ENCODE measurements at regions not wholly inside any gene's neighbourhood (a gene's known extent, or its start where the extent isn't known, plus 50 kb on each side); places are given as distances from the start of the nearest gene placed in this dataset.

- no peaks in the 10 kb centered on the region for H3K36me3 ChIP-seq (ENCODE audit: control insufficient read depth in 2 of 2, insufficient read depth in 2 of 2, low read length in 1 of 2)
- no peak overlapping the region for H3K27ac ChIP-seq (ENCODE audit: low read depth in 1 of 2, low read length in 1 of 2)
- no peaks in the 10 kb centered on the region for H3K4me1 ChIP-seq (ENCODE audit: control insufficient read depth in 2 of 2, insufficient read depth in 2 of 2, low read length in 2 of 2)
- no peaks in the 10 kb centered on the region for H3K27me3 ChIP-seq (ENCODE audit: control insufficient read depth in 2 of 2, insufficient read depth in 1 of 2, low read length in 1 of 2)
- H3K9me3 ChIP-seq (ENCODE audit: control insufficient read depth in 2 of 2, insufficient read depth in 1 of 2, low read length in 1 of 2): no peaks in the 10 kb centered on the region
- no peak for DNase-seq (ENCODE audit: low read depth in 6 of 9, low spot score in 9 of 9)
- no peak overlapping the region for H3K4me3 ChIP-seq (ENCODE audit: low read length in 2 of 2)
- 95% methylated on average over 3 of the region's 3 CpGs for WGBS
These were observed 132.6 kb downstream of the GNAT3 start for GRCh38 chr7:80379034-80379982.

GRCh38 chr7:80374321-80374720 is 137.5 kb downstream of the GNAT3 start:
- H3K27me3 ChIP-seq (ENCODE audit: control insufficient read depth in 2 of 2, insufficient read depth in 1 of 2, low read length in 1 of 2): no peaks in the 10 kb centered on the region
- H3K4me1 ChIP-seq (ENCODE audit: control insufficient read depth in 2 of 2, insufficient read depth in 2 of 2, low read length in 2 of 2): no peaks in the 10 kb centered on the region
- no peak overlapping the region for H3K4me3 ChIP-seq (ENCODE audit: low read length in 2 of 2)
- no peaks in the 10 kb centered on the region for H3K9me3 ChIP-seq (ENCODE audit: control insufficient read depth in 2 of 2, insufficient read depth in 1 of 2, low read length in 1 of 2)
- H3K36me3 ChIP-seq (ENCODE audit: control insufficient read depth in 2 of 2, insufficient read depth in 2 of 2, low read length in 1 of 2): no peaks in the 10 kb centered on the region
- no peak for DNase-seq (ENCODE audit: low read depth in 6 of 9, low spot score in 9 of 9)
- WGBS: 95% methylated on average over 4 of the region's 4 CpGs
- H3K27ac ChIP-seq (ENCODE audit: low read depth in 1 of 2, low read length in 1 of 2): no peak overlapping the region

GRCh38 chr7:80373429-80374032 is 138.3 kb downstream of the GNAT3 start:
- H3K27ac ChIP-seq (ENCODE audit: low read depth in 1 of 2, low read length in 1 of 2): no peak overlapping the region
- no peaks in the 10 kb centered on the region for H3K27me3 ChIP-seq (ENCODE audit: control insufficient read depth in 2 of 2, insufficient read depth in 1 of 2, low read length in 1 of 2)
- no peak overlapping the region for H3K4me3 ChIP-seq (ENCODE audit: low read length in 2 of 2)
- no peak for DNase-seq (ENCODE audit: low read depth in 6 of 9, low spot score in 9 of 9)
- H3K36me3 ChIP-seq (ENCODE audit: control insufficient read depth in 2 of 2, insufficient read depth in 2 of 2, low read length in 1 of 2): no peaks in the 10 kb centered on the region
- H3K4me1 ChIP-seq (ENCODE audit: control insufficient read depth in 2 of 2, insufficient read depth in 2 of 2, low read length in 2 of 2): no peaks in the 10 kb centered on the region
- 97% methylated on average over 4 of the region's 4 CpGs for WGBS
- no peaks in the 10 kb centered on the region for H3K9me3 ChIP-seq (ENCODE audit: control insufficient read depth in 2 of 2, insufficient read depth in 1 of 2, low read length in 1 of 2)

GRCh38 chr7:80372415-80372814 is 139.4 kb downstream of the GNAT3 start:
- Histone ChIP-seq H3K27me3 (ENCODE audit: control insufficient read depth in 2 of 2, insufficient read depth in 1 of 2, low read length in 1 of 2) (no peaks in the 10 kb centered on the region), H3K4me3 (ENCODE audit: low read length in 2 of 2) (no peak overlapping the region), H3K4me1 (ENCODE audit: control insufficient read depth in 2 of 2, insufficient read depth in 2 of 2, low read length in 2 of 2) (no peaks in the 10 kb centered on the region), H3K9me3 (ENCODE audit: control insufficient read depth in 2 of 2, insufficient read depth in 1 of 2, low read length in 1 of 2) (no peaks in the 10 kb centered on the region), H3K27ac (ENCODE audit: low read depth in 1 of 2, low read length in 1 of 2) (no peak overlapping the region), H3K36me3 (ENCODE audit: control insufficient read depth in 2 of 2, insufficient read depth in 2 of 2, low read length in 1 of 2) (no peaks in the 10 kb centered on the region)
- 96% methylated on average over 2 of the region's 2 CpGs for WGBS
- no peak for DNase-seq (ENCODE audit: low read depth in 6 of 9, low spot score in 9 of 9)

- 97% methylated on average over 1 of the region's 1 CpG for WGBS
- DNase-seq (ENCODE audit: low read depth in 6 of 9, low spot score in 9 of 9): no peak
- no peaks in the 10 kb centered on the region for H3K36me3 ChIP-seq (ENCODE audit: control insufficient read depth in 2 of 2, insufficient read depth in 2 of 2, low read length in 1 of 2)
- H3K27ac ChIP-seq (ENCODE audit: low read depth in 1 of 2, low read length in 1 of 2): no peak overlapping the region
- no peaks in the 10 kb centered on the region for H3K9me3 ChIP-seq (ENCODE audit: control insufficient read depth in 2 of 2, insufficient read depth in 1 of 2, low read length in 1 of 2)
- no peak overlapping the region for H3K4me3 ChIP-seq (ENCODE audit: low read length in 2 of 2)
- no peaks in the 10 kb centered on the region for H3K4me1 ChIP-seq (ENCODE audit: control insufficient read depth in 2 of 2, insufficient read depth in 2 of 2, low read length in 2 of 2)
- no peaks in the 10 kb centered on the region for H3K27me3 ChIP-seq (ENCODE audit: control insufficient read depth in 2 of 2, insufficient read depth in 1 of 2, low read length in 1 of 2)
These were observed 141.3 kb downstream of the GNAT3 start for GRCh38 chr7:80370587-80370986.

GRCh38 chr7:80369321-80369720 is 142.5 kb downstream of the GNAT3 start:
- Histone ChIP-seq H3K4me3 (ENCODE audit: low read length in 2 of 2) (no peak overlapping the region), H3K36me3 (ENCODE audit: control insufficient read depth in 2 of 2, insufficient read depth in 2 of 2, low read length in 1 of 2) (no peaks in the 10 kb centered on the region), H3K27me3 (ENCODE audit: control insufficient read depth in 2 of 2, insufficient read depth in 1 of 2, low read length in 1 of 2) (no peaks in the 10 kb centered on the region), H3K4me1 (ENCODE audit: control insufficient read depth in 2 of 2, insufficient read depth in 2 of 2, low read length in 2 of 2) (no peaks in the 10 kb centered on the region), H3K9me3 (ENCODE audit: control insufficient read depth in 2 of 2, insufficient read depth in 1 of 2, low read length in 1 of 2) (no peaks in the 10 kb centered on the region), H3K27ac (ENCODE audit: low read depth in 1 of 2, low read length in 1 of 2) (no peak overlapping the region)
- DNase-seq (ENCODE audit: low read depth in 6 of 9, low spot score in 9 of 9): no peak
- 94% methylated on average over 7 of the region's 7 CpGs for WGBS

- Histone ChIP-seq H3K4me1 (ENCODE audit: control insufficient read depth in 2 of 2, insufficient read depth in 2 of 2, low read length in 2 of 2) (no peaks in the 10 kb centered on the region), H3K9me3 (ENCODE audit: control insufficient read depth in 2 of 2, insufficient read depth in 1 of 2, low read length in 1 of 2) (no peaks in the 10 kb centered on the region), H3K27me3 (ENCODE audit: control insufficient read depth in 2 of 2, insufficient read depth in 1 of 2, low read length in 1 of 2) (no peaks in the 10 kb centered on the region), H3K36me3 (ENCODE audit: control insufficient read depth in 2 of 2, insufficient read depth in 2 of 2, low read length in 1 of 2) (no peaks in the 10 kb centered on the region), H3K4me3 (ENCODE audit: low read length in 2 of 2) (no peak overlapping the region), H3K27ac (ENCODE audit: low read depth in 1 of 2, low read length in 1 of 2) (no peak overlapping the region)
- DNase-seq (ENCODE audit: low read depth in 6 of 9, low spot score in 9 of 9): no peak
- 97% methylated on average over 2 of the region's 2 CpGs for WGBS
These were observed 149.2 kb downstream of the GNAT3 start for GRCh38 chr7:80362677-80363076.

- Histone ChIP-seq H3K27me3 (ENCODE audit: control insufficient read depth in 2 of 2, insufficient read depth in 1 of 2, low read length in 1 of 2) (no peaks in the 10 kb centered on the region), H3K4me3 (ENCODE audit: low read length in 2 of 2) (no peak overlapping the region), H3K27ac (ENCODE audit: low read depth in 1 of 2, low read length in 1 of 2) (no peak overlapping the region), H3K9me3 (ENCODE audit: control insufficient read depth in 2 of 2, insufficient read depth in 1 of 2, low read length in 1 of 2) (no peaks in the 10 kb centered on the region), H3K36me3 (ENCODE audit: control insufficient read depth in 2 of 2, insufficient read depth in 2 of 2, low read length in 1 of 2) (no peaks in the 10 kb centered on the region), H3K4me1 (ENCODE audit: control insufficient read depth in 2 of 2, insufficient read depth in 2 of 2, low read length in 2 of 2) (no peaks in the 10 kb centered on the region)
- WGBS: 96% methylated on average over 1 of the region's 1 CpG
- DNase-seq (ENCODE audit: low read depth in 6 of 9, low spot score in 9 of 9): no peak
These were observed 149.8 kb downstream of the GNAT3 start for GRCh38 chr7:80362010-80362618.

- Histone ChIP-seq H3K4me1 (ENCODE audit: control insufficient read depth in 2 of 2, insufficient read depth in 2 of 2, low read length in 2 of 2) (no peaks in the 10 kb centered on the region), H3K36me3 (ENCODE audit: control insufficient read depth in 2 of 2, insufficient read depth in 2 of 2, low read length in 1 of 2) (no peaks in the 10 kb centered on the region), H3K9me3 (ENCODE audit: control insufficient read depth in 2 of 2, insufficient read depth in 1 of 2, low read length in 1 of 2) (no peaks in the 10 kb centered on the region), H3K27me3 (ENCODE audit: control insufficient read depth in 2 of 2, insufficient read depth in 1 of 2, low read length in 1 of 2) (no peaks in the 10 kb centered on the region), H3K4me3 (ENCODE audit: low read length in 2 of 2) (no peak overlapping the region), H3K27ac (ENCODE audit: low read depth in 1 of 2, low read length in 1 of 2) (no peak overlapping the region)
- no peak for DNase-seq (ENCODE audit: low read depth in 6 of 9, low spot score in 9 of 9)
- WGBS: 94% methylated on average over 2 of the region's 2 CpGs
These were observed 152.4 kb downstream of the GNAT3 start for GRCh38 chr7:80359476-80359875.

Data from thymus (tissue), 11 donors.